ENCODE measurements at regions not wholly inside any gene's neighbourhood (a gene's known extent, or its start where the extent isn't known, plus 50 kb on each side); places are given as distances from the start of the nearest gene placed in this dataset.

- H3K9me3 Mint-ChIP-seq (ENCODE audit: unreplicated experiment) = no peaks in the 10 kb centered on the region
- Histone ChIP-seq H3K9me3 (no peaks in the 10 kb centered on the region), H3K4me1 (no peaks in the 10 kb centered on the region), H3K36me3 (ENCODE audit: control insufficient read depth, insufficient read depth, low read length) (no peaks in the 10 kb centered on the region), H3K27me3 (replicated peaks; ENCODE audit: control insufficient read depth, insufficient read depth, low read length) (no peaks in the 10 kb centered on the region), H3K4me3 (ENCODE audit: low read depth, low read length) (no peak overlapping the region)
- no peak overlapping the region for H3K4me3 Mint-ChIP-seq (ENCODE audit: unreplicated experiment)
- H3K36me3 Mint-ChIP-seq (ENCODE audit: insufficient read depth, unreplicated experiment) = no peaks in the 10 kb centered on the region
- no peaks in the 10 kb centered on the region for H3K27me3 Mint-ChIP-seq (ENCODE audit: insufficient read depth, unreplicated experiment)
- TF ChIP-seq CTCF (IDR thresholded peaks at IDR 0.05; ENCODE audit: insufficient read depth in 1 of 2, low read depth in 1 of 2, low read length in 1 of 2, severe bottlenecking in 1 of 2, unreplicated experiment in 1 of 2) = no peak
- intact Hi-C loops (cut with micrococcal nuclease; ENCODE audit: unreplicated experiment) = no loop called here
- H3K4me1 Mint-ChIP-seq (ENCODE audit: low read depth, unreplicated experiment) = no peaks in the 10 kb centered on the region
- no peak for DNase-seq
- H3K27ac Mint-ChIP-seq (ENCODE audit: unreplicated experiment) = no peak overlapping the region
- no TSS peak for BruUV-seq (replicated peaks)
- POLR2A ChIA-PET = no interaction called here
- CTCF ChIA-PET = no interaction called here
These were observed 878.4 kb upstream of the NEGR1 start for GRCh38 chr1:73160759-73161158.

- H3K27me3 ChIP-seq (replicated peaks; ENCODE audit: control insufficient read depth, insufficient read depth, low read length) = no peaks in the 10 kb centered on the region
- intact Hi-C loops (cut with micrococcal nuclease; ENCODE audit: unreplicated experiment) = no loop called here
- POLR2A ChIA-PET = no interaction called here
- Mint-ChIP-seq H3K4me3 (ENCODE audit: unreplicated experiment) (no peak overlapping the region), H3K27me3 (ENCODE audit: insufficient read depth, unreplicated experiment) (no peaks in the 10 kb centered on the region), H3K27ac (ENCODE audit: unreplicated experiment) (no peak overlapping the region), H3K4me1 (ENCODE audit: low read depth, unreplicated experiment) (no peaks in the 10 kb centered on the region), H3K36me3 (ENCODE audit: insufficient read depth, unreplicated experiment) (no peaks in the 10 kb centered on the region), H3K9me3 (ENCODE audit: unreplicated experiment) (no peaks in the 10 kb centered on the region)
- no peaks in the 10 kb centered on the region for H3K9me3 ChIP-seq
- H3K4me3 ChIP-seq (ENCODE audit: low read depth, low read length) = no peak overlapping the region
- CTCF ChIA-PET = no interaction called here
- no peak for DNase-seq
- no peaks in the 10 kb centered on the region for H3K4me1 ChIP-seq
- no peaks in the 10 kb centered on the region for H3K36me3 ChIP-seq (ENCODE audit: control insufficient read depth, insufficient read depth, low read length)
- BruUV-seq (replicated peaks) = no TSS peak
- TF ChIP-seq CTCF (IDR thresholded peaks at IDR 0.05; ENCODE audit: insufficient read depth in 1 of 2, low read depth in 1 of 2, low read length in 1 of 2, severe bottlenecking in 1 of 2, unreplicated experiment in 1 of 2) = no peak
These were observed 862.0 kb upstream of the NEGR1 start for GRCh38 chr1:73144311-73144710.

GRCh38 chr1:73136975-73137374, 854.6 kb upstream of the NEGR1 start:
- ChIA-PET CTCF (no interaction called here), POLR2A (no interaction called here)
- Mint-ChIP-seq H3K4me1 (ENCODE audit: low read depth, unreplicated experiment) (no peaks in the 10 kb centered on the region), H3K27me3 (ENCODE audit: insufficient read depth, unreplicated experiment) (no peaks in the 10 kb centered on the region), H3K9me3 (ENCODE audit: unreplicated experiment) (no peaks in the 10 kb centered on the region), H3K27ac (ENCODE audit: unreplicated experiment) (no peak overlapping the region), H3K36me3 (ENCODE audit: insufficient read depth, unreplicated experiment) (no peaks in the 10 kb centered on the region), H3K4me3 (ENCODE audit: unreplicated experiment) (no peak overlapping the region)
- intact Hi-C loops (cut with micrococcal nuclease; ENCODE audit: unreplicated experiment) = no loop called here
- no TSS peak for BruUV-seq (replicated peaks)
- no peaks in the 10 kb centered on the region for H3K27me3 ChIP-seq (replicated peaks; ENCODE audit: control insufficient read depth, insufficient read depth, low read length)
- H3K36me3 ChIP-seq (ENCODE audit: control insufficient read depth, insufficient read depth, low read length) = no peaks in the 10 kb centered on the region
- TF ChIP-seq CTCF (IDR thresholded peaks at IDR 0.05; ENCODE audit: insufficient read depth in 1 of 2, low read depth in 1 of 2, low read length in 1 of 2, severe bottlenecking in 1 of 2, unreplicated experiment in 1 of 2) = no peak
- no peaks in the 10 kb centered on the region for H3K9me3 ChIP-seq
- H3K4me3 ChIP-seq (ENCODE audit: low read depth, low read length) = no peak overlapping the region
- H3K4me1 ChIP-seq = no peaks in the 10 kb centered on the region
- DNase-seq = no peak
